ENCODE measurements at regions not wholly inside any gene's neighbourhood (a gene's known extent, or its start where the extent isn't known, plus 50 kb on each side); places are given as distances from the start of the nearest gene placed in this dataset.

DNA sequence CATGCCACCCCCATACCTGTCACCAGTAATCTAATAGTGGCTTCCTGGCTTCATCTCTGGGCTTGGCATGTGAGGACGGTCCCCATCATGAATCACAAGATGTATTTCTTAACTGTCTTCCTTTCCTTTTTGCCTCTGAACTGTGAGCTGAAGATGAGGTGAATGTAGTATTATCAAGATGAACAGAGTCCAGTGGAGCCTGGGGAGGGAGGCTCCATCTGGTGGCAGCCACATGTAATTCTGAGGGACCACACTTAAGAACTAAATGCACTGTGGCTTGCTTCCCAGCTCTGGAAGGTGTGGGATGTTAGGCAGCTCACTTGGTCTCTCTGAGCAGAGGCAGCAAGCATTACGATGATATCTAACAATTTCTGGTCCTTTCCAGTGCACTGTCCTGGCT, 354.9 kb upstream of the ASIC2 start:
- intact Hi-C loops (cut with micrococcal nuclease): no loop called here
- no CpG with 5 or more reads among the region's 2 CpGs for WGBS (ENCODE audit: insufficient coverage)

DNA sequence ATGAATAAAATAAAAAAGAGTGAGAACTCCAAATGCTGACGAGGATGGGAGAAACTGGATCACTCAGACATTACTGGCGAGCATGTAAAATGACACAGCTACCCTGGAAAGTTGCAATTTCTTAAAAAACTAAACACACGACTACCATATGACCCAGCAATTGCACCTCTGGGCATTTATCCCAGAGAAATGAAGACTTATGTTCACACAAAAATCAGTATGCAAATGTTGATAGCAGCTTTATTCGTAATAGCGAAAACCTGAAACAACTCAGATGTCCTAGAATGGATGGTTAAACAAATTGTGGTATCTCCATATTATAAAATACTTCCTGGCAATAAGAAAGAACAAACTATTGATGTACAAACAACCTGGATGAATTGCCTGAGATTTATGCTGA, 357.2 kb upstream of the ASIC2 start:
- H2AFZ ChIP-seq (ENCODE audit: insufficient read depth, low read depth, low read length, poor library complexity, severe bottlenecking): no peak overlapping the region
- no peaks in the 10 kb centered on the region for H4K20me1 ChIP-seq (ENCODE audit: insufficient read depth, low read length)
- no peak for DNase-seq
- no peaks in the 10 kb centered on the region for H3K79me2 ChIP-seq (ENCODE audit: insufficient read depth, low read length)
- no peak overlapping the region for H3K4me2 ChIP-seq (replicated peaks; ENCODE audit: extremely low read depth, low read length, poor library complexity, severe bottlenecking)
- no peaks in the 10 kb centered on the region for H3K9me3 ChIP-seq (replicated peaks in 1 of 2; ENCODE audit: control insufficient read depth in 1 of 2, insufficient read depth in 1 of 2, low read length in 2 of 2)
- no peak overlapping the region for H3K4me3 ChIP-seq (replicated peaks in 1 of 3; ENCODE audit: low read depth in 2 of 3, low read length in 3 of 3)
- Mint-ChIP-seq H3K4me1 (no peaks in the 10 kb centered on the region), H3K4me3 (no peak overlapping the region), H3K36me3 (no peaks in the 10 kb centered on the region), H3K27ac (no peak overlapping the region), H3K27me3 (ENCODE audit: low read depth in 3 of 3) (peaks cover 12 to 15% (median 12%) of the 10 kb centered on the region in 3 donors), H3K9me3 (no peaks in the 10 kb centered on the region)
- no peak overlapping the region for H3K27ac ChIP-seq (ENCODE audit: low read depth in 1 of 2, low read length in 2 of 2)
- TF ChIP-seq, protein P1, sequence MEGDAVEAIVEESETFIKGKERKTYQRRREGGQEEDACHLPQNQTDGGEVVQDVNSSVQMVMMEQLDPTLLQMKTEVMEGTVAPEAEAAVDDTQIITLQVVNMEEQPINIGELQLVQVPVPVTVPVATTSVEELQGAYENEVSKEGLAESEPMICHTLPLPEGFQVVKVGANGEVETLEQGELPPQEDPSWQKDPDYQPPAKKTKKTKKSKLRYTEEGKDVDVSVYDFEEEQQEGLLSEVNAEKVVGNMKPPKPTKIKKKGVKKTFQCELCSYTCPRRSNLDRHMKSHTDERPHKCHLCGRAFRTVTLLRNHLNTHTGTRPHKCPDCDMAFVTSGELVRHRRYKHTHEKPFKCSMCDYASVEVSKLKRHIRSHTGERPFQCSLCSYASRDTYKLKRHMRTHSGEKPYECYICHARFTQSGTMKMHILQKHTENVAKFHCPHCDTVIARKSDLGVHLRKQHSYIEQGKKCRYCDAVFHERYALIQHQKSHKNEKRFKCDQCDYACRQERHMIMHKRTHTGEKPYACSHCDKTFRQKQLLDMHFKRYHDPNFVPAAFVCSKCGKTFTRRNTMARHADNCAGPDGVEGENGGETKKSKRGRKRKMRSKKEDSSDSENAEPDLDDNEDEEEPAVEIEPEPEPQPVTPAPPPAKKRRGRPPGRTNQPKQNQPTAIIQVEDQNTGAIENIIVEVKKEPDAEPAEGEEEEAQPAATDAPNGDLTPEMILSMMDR (IDR thresholded peaks at IDR 0.05): no peak
- no peaks in the 10 kb centered on the region for H3K4me1 ChIP-seq (ENCODE audit: control insufficient read depth in 1 of 2, insufficient read depth in 2 of 2, low read length in 2 of 2)
- no peak overlapping the region for H3K9ac ChIP-seq (ENCODE audit: insufficient read depth, low read length, poor library complexity, severe bottlenecking)
- H3K36me3 ChIP-seq (replicated peaks in 1 of 2; ENCODE audit: control insufficient read depth in 1 of 2, insufficient read depth in 2 of 2, low read length in 2 of 2): no peaks in the 10 kb centered on the region
- WGBS (ENCODE audit: insufficient coverage): no CpG with 5 or more reads among the region's 5 CpGs
- H3K27me3 ChIP-seq (ENCODE audit: control insufficient read depth in 2 of 2, insufficient read depth in 2 of 2, low read length in 2 of 2): peaks cover 2 to 7% of the 10 kb centered on the region in 2 donors
- intact Hi-C loops (cut with micrococcal nuclease): no loop called here

More for the DNA sequence above, 354.9 kb upstream of the ASIC2 start:
- H3K4me1 Mint-ChIP-seq: no peaks in the 10 kb centered on the region
- H3K4me3 Mint-ChIP-seq: no peak overlapping the region
- H3K9me3 Mint-ChIP-seq: no peaks in the 10 kb centered on the region
- Histone ChIP-seq H3K9ac (ENCODE audit: insufficient read depth, low read length, poor library complexity, severe bottlenecking) (no peak overlapping the region), H3K36me3 (replicated peaks in 1 of 2; ENCODE audit: control insufficient read depth in 1 of 2, insufficient read depth in 2 of 2, low read length in 2 of 2) (no peaks in the 10 kb centered on the region), H2AFZ (ENCODE audit: insufficient read depth, low read depth, low read length, poor library complexity, severe bottlenecking) (no peak overlapping the region), H3K27me3 (ENCODE audit: control insufficient read depth in 2 of 2, insufficient read depth in 2 of 2, low read length in 2 of 2) (peaks cover 2 to 7% of the 10 kb centered on the region in 2 donors), H4K20me1 (ENCODE audit: insufficient read depth, low read length) (no peaks in the 10 kb centered on the region), H3K4me1 (ENCODE audit: control insufficient read depth in 1 of 2, insufficient read depth in 2 of 2, low read length in 2 of 2) (no peaks in the 10 kb centered on the region), H3K27ac (ENCODE audit: low read depth in 1 of 2, low read length in 2 of 2) (no peak overlapping the region), H3K79me2 (ENCODE audit: insufficient read depth, low read length) (no peaks in the 10 kb centered on the region), H3K4me2 (replicated peaks; ENCODE audit: extremely low read depth, low read length, poor library complexity, severe bottlenecking) (no peak overlapping the region), H3K9me3 (replicated peaks in 1 of 2; ENCODE audit: control insufficient read depth in 1 of 2, insufficient read depth in 1 of 2, low read length in 2 of 2) (no peaks in the 10 kb centered on the region), H3K4me3 (replicated peaks in 1 of 3; ENCODE audit: low read depth in 2 of 3, low read length in 3 of 3) (no peak overlapping the region)
- no peak overlapping the region for H3K27ac Mint-ChIP-seq
- H3K36me3 Mint-ChIP-seq: no peaks in the 10 kb centered on the region
- peaks cover 12 to 17% (median 12%) of the 10 kb centered on the region in 3 donors for H3K27me3 Mint-ChIP-seq (ENCODE audit: low read depth in 3 of 3)
- no peak for DNase-seq
- TF ChIP-seq, protein P1 (IDR thresholded peaks at IDR 0.05): no peak

Data from CD14-positive monocyte (primary cell).